Parathyroid adenoma (tissue), 2 donors: ENCODE measurements at regions not wholly inside any gene's neighbourhood (a gene's known extent, or its start where the extent isn't known, plus 50 kb on each side); places are given as distances from the start of the nearest gene placed in this dataset.

Experiments
- H2AFZ ChIP-seq: fragments of 300-600 bp; sonication (generic); one replicate; pipeline ENCODE4 v1.7.0; 2017; ENCODE audit warnings: antibody characterized with exemption, mild to moderate bottlenecking
- H3K27ac ChIP-seq: fragments of 300-600 bp; sonication (generic); one replicate; pipeline ENCODE4 v1.7.0; 2017
- H3K27me3 ChIP-seq: fragments of 300-600 bp; sonication (generic); one replicate; pipeline ENCODE4 v1.7.0; 2017; ENCODE audit warnings: low read length; ENCODE audit not compliant: control insufficient read depth, insufficient read depth
- H3K36me3 ChIP-seq: fragments of 300-600 bp; sonication (generic); one replicate; pipeline ENCODE4 v1.7.0; 2017; ENCODE audit warnings: low read length; ENCODE audit not compliant: control insufficient read depth, insufficient read depth
- H3K4me1 ChIP-seq: fragments of 300-600 bp; sonication (generic); one replicate; pipeline ENCODE4 v1.7.0; 2017; ENCODE audit warnings: control low read depth
- H3K4me2 ChIP-seq: fragments of 300-600 bp; sonication (generic); one replicate; pipeline ENCODE4 v1.7.0; 2017; ENCODE audit warnings: low read length
- H3K4me3 ChIP-seq: fragments of 300-600 bp; sonication (generic); one replicate; pipeline ENCODE4 v1.7.0; 2017; ENCODE audit warnings: low read depth, low read length
- H3K79me2 ChIP-seq: fragments of 300-600 bp; sonication (generic); one replicate; pipeline ENCODE4 v1.7.0; 2017; ENCODE audit warnings: control low read depth
- H3K9ac ChIP-seq: fragments of 300-600 bp; sonication (generic); one replicate; pipeline ENCODE4 v1.7.0; 2017; ENCODE audit warnings: mild to moderate bottlenecking
- H3K9me3 ChIP-seq: fragments of 300-600 bp; sonication (generic); one replicate; pipeline ENCODE4 v1.7.0; 2017; ENCODE audit warnings: low read length; ENCODE audit not compliant: control insufficient read depth
- CTCF ChIP-seq: fragments of 300-600 bp; sonication (generic); IDR thresholded peaks from one replicate; pipeline ENCODE4 v1.7.0; 2017; ENCODE audit warnings: antibody characterized with exemption, mild to moderate bottlenecking
- donor health status: primary hyperparathyroidism.

GRCh38 chr10:118473305-118473960 lies 122.0 kb downstream of the PRLHR start:
- no peak overlapping the region for H3K27ac ChIP-seq

GRCh38 chr10:118472415-118473304 lies 122.8 kb downstream of the PRLHR start:
- Histone ChIP-seq H3K27me3 (no peaks in the 10 kb centered on the region), H3K27ac (no peak overlapping the region), H2AFZ (no peak overlapping the region), H3K9ac (no peak overlapping the region), H3K4me3 (no peak overlapping the region), H3K36me3 (no peaks in the 10 kb centered on the region), H3K4me1 (no peaks in the 10 kb centered on the region), H3K9me3 (no peaks in the 10 kb centered on the region), H3K4me2 (no peak overlapping the region), H3K79me2 (no peaks in the 10 kb centered on the region)
- TF ChIP-seq CTCF: no peak

More at GRCh38 chr10:118473305-118473960, 122.0 kb downstream of the PRLHR start:
- no peak overlapping the region for H3K4me2 ChIP-seq
- H3K4me1 ChIP-seq: no peaks in the 10 kb centered on the region
- no peak overlapping the region for H3K9ac ChIP-seq
- H3K4me3 ChIP-seq: no peak overlapping the region
- no peaks in the 10 kb centered on the region for H3K9me3 ChIP-seq
- no peak for TF ChIP-seq CTCF
- no peaks in the 10 kb centered on the region for H3K36me3 ChIP-seq
- no peak overlapping the region for H2AFZ ChIP-seq
- H3K79me2 ChIP-seq: no peaks in the 10 kb centered on the region
- no peaks in the 10 kb centered on the region for H3K27me3 ChIP-seq

GRCh38 chr10:118471863-118472262 lies 123.6 kb downstream of the PRLHR start:
- Histone ChIP-seq H3K9ac (no peak overlapping the region), H3K79me2 (no peaks in the 10 kb centered on the region), H2AFZ (no peak overlapping the region), H3K4me3 (no peak overlapping the region), H3K36me3 (no peaks in the 10 kb centered on the region), H3K27me3 (no peaks in the 10 kb centered on the region), H3K4me2 (no peak overlapping the region), H3K4me1 (no peaks in the 10 kb centered on the region), H3K27ac (no peak overlapping the region), H3K9me3 (no peaks in the 10 kb centered on the region)
- TF ChIP-seq CTCF: no peak

GRCh38 chr10:118470470-118470869 lies 125.0 kb downstream of the PRLHR start:
- Histone ChIP-seq H3K4me1 (no peaks in the 10 kb centered on the region), H3K4me2 (no peak overlapping the region), H3K79me2 (no peaks in the 10 kb centered on the region), H3K9me3 (no peaks in the 10 kb centered on the region), H3K4me3 (no peak overlapping the region), H3K36me3 (no peaks in the 10 kb centered on the region), H2AFZ (no peak overlapping the region), H3K27ac (no peak overlapping the region), H3K27me3 (no peaks in the 10 kb centered on the region), H3K9ac (no peak overlapping the region)
- no peak for TF ChIP-seq CTCF
